Erythroblast (primary cell): ENCODE measurements at regions not wholly inside any gene's neighbourhood (a gene's known extent, or its start where the extent isn't known, plus 50 kb on each side); places are given as distances from the start of the nearest gene placed in this dataset.

Experiments
- GATA1 ChIP-seq: IDR thresholded peaks from 2 replicates; pipeline ENCODE4 v1.6.1; 2011; ENCODE audit warnings: low read depth, mild to moderate bottlenecking, control low read depth, low read length, moderate library complexity
- POLR2A ChIP-seq: IDR thresholded peaks from 2 replicates; pipeline ENCODE4 v1.6.1; 2011; ENCODE audit warnings: mild to moderate bottlenecking, low read length

- TF ChIP-seq POLR2A (no peak), GATA1 (no peak)
These were observed 189.1 kb upstream of the TMEM132C start for GRCh38 chr12:128077917-128078298.
